Kidney (tissue), 13 donors: ENCODE measurements at regions not wholly inside any gene's neighbourhood (a gene's known extent, or its start where the extent isn't known, plus 50 kb on each side); places are given as distances from the start of the nearest gene placed in this dataset.

Experiments used
- DNase-seq, 5 donors: peaks; one replicate each; pipeline ENCODE4 v3.0.0-alpha.2; 2013 to 2020
- FAIRE-seq: peaks from 2 replicates; lab custom pipeline; 2012; peaks lifted over from hg19 to GRCh38; lab: Jason Lieb, UNC
- H3K27ac ChIP-seq, 2 donors: one replicate each; pipeline ENCODE4 v1.7.0; 2013; ENCODE audit warnings: low read depth in 2 of 2, low read length in 2 of 2, inconsistent platforms in 1 of 2
- H3K27me3 ChIP-seq: one replicate; pipeline ENCODE4 v1.7.1; 2013; ENCODE audit warnings: low read length, inconsistent platforms; ENCODE audit not compliant: control insufficient read depth, insufficient read depth
- H3K36me3 ChIP-seq, 3 donors: one replicate each; pipeline versions ENCODE4 v1.7.0 to v1.7.1; 2013; ENCODE audit warnings: low read length in 3 of 3, control low read depth in 1 of 3, inconsistent platforms in 1 of 3; ENCODE audit not compliant: insufficient read depth in 3 of 3, control insufficient read depth in 2 of 3
- H3K4me1 ChIP-seq, 3 donors: one replicate each; pipeline versions ENCODE4 v1.7.0 to v1.7.1; 2013; ENCODE audit warnings: low read length in 3 of 3, inconsistent platforms in 1 of 3, low read depth in 1 of 3; ENCODE audit not compliant: control insufficient read depth in 2 of 3, insufficient read depth in 2 of 3
- H3K4me3 ChIP-seq, 3 donors: one replicate each; pipeline versions ENCODE4 v1.7.0 to v1.8.1; 2013; ENCODE audit warnings: low read length in 3 of 3, control low read depth in 1 of 3, inconsistent platforms in 1 of 3
- H3K9ac ChIP-seq, 3 donors: one replicate each; pipeline versions ENCODE4 v1.7.0 to v1.7.1; 2013; ENCODE audit warnings: low read length in 3 of 3, control low read depth in 1 of 3, inconsistent platforms in 1 of 3
- H3K9me3 ChIP-seq, 3 donors: one replicate each; pipeline versions ENCODE4 v1.7.0 to v1.7.1; 2013; ENCODE audit warnings: low read length in 3 of 3, control low read depth in 1 of 3, inconsistent platforms in 1 of 3; ENCODE audit not compliant: control insufficient read depth in 2 of 3, insufficient read depth in 1 of 3
- CTCF ChIP-seq: IDR thresholded peaks from 3 replicates; pipeline ENCODE4 v1.5.1; 2012; ENCODE audit warnings: mild to moderate bottlenecking, moderate library complexity, borderline replicate concordance; ENCODE audit not compliant: insufficient read depth; ENCODE audit errors: extremely low read depth
- intact Hi-C: fragments of 100-400 bp; cut with DNase I; formaldehyde crosslinking; loops from one replicate; pipeline ENCODE4 v1.11.1; 2022
- donor health status: control.
- donor health status: control.
- donor health status: control.
- donor health status: control.
- donor health status: control.
- donor health status: DM: yes; HTN: yes; CAD: no.
- donor health status: Normal renal cell carcinoma (clear cell type).

DNA sequence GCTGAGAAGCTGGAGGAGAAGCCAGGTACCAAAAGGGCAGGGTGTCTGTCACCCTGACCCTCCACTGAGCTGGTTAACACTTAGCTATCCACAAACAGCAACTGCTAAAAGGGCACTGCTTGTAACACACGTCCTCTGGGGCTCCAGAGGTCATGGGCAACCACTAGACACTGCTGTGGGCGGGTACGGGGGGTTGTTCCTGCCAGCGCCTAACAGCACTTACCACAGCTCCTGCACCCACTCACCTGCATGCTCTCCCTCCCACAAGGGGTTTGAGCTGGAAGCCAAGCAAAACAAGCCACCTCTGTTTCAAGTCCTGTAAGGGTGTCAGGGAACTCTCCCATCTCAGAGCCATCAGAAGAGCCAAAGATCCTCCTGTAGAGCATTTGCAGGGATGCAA, 407.6 kb downstream of the MFSD1 start:
- H3K4me1 ChIP-seq, result no peaks in the 10 kb centered on the region
- intact Hi-C loops, result no loop called here
- DNase-seq (no peak), FAIRE-seq (no peak)
- no peak overlapping the region for H3K9ac ChIP-seq
- no peaks in the 10 kb centered on the region for H3K27me3 ChIP-seq
- no peak overlapping the region for H3K27ac ChIP-seq
- no peak for TF ChIP-seq CTCF
- H3K4me3 ChIP-seq, result no peak overlapping the region
- no peaks in the 10 kb centered on the region for H3K36me3 ChIP-seq
- no peaks in the 10 kb centered on the region for H3K9me3 ChIP-seq

- Histone ChIP-seq H3K27ac (no peak overlapping the region), H3K9ac (no peak overlapping the region), H3K27me3 (no peaks in the 10 kb centered on the region), H3K36me3 (no peaks in the 10 kb centered on the region), H3K4me1 (no peaks in the 10 kb centered on the region), H3K9me3 (no peaks in the 10 kb centered on the region), H3K4me3 (no peak overlapping the region)
- FAIRE-seq (no peak), DNase-seq (no peak)
- no peak for TF ChIP-seq CTCF
- intact Hi-C loops, result no loop called here
These were observed 408.5 kb downstream of the MFSD1 start for GRCh38 chr3:159210336-159210735.

DNA sequence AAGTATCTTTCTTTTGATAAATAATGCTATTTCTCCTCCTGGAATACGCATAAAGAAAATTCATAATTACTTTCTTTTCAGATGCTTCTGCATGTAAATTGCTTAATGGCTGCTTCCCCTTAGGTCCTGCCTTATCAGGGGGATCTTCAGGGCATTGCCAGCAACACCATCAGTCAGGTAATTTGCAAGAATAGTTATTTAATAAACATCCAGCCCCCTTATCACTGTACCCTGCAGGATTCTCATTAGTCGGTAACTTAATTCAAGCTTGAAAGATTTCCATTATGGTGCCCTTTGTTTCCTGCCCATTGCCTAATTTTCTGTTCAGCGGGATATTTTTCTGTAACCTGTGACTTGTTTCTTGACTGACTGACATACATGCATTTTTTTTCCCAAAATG, 414.5 kb downstream of the MFSD1 start:
- Histone ChIP-seq H3K27me3 (no peaks in the 10 kb centered on the region), H3K9ac (no peak overlapping the region), H3K4me3 (no peak overlapping the region), H3K36me3 (no peaks in the 10 kb centered on the region), H3K9me3 (no peaks in the 10 kb centered on the region), H3K4me1 (no peaks in the 10 kb centered on the region), H3K27ac (no peak overlapping the region)
- TF ChIP-seq CTCF, result no peak
- intact Hi-C loops, result no loop called here
- FAIRE-seq (no peak), DNase-seq (no peak)

DNA sequence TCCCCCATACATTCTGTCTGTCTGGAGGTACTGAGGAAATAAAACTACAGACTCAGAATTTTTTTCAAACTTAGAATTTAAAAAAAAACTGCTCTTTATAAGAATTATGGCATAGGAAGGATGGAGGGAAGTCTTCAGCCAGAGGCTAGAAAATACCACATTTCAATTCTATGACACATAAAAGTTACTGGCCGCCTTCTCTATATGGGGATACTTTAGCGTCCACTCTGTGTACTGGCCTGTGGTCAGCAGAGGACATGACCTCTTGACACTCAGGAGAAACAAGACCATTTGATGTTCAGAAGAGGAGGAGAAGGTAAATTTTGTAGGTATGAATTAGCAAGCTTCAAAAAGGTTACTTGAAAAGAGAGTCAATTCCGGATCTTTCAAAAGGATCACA, 417.4 kb downstream of the MFSD1 start:
- TF ChIP-seq CTCF, result no peak
- Histone ChIP-seq H3K27me3 (no peaks in the 10 kb centered on the region), H3K9me3 (no peaks in the 10 kb centered on the region), H3K4me3 (no peak overlapping the region), H3K9ac (no peak overlapping the region), H3K4me1 (no peaks in the 10 kb centered on the region), H3K36me3 (no peaks in the 10 kb centered on the region), H3K27ac (no peak overlapping the region)
- intact Hi-C loops, result no loop called here
- DNase-seq (no peak), FAIRE-seq (no peak)
